Aorta (tissue), 5 donors: ENCODE measurements at regions not wholly inside any gene's neighbourhood (a gene's known extent, or its start where the extent isn't known, plus 50 kb on each side); places are given as distances from the start of the nearest gene placed in this dataset.

Experiments
- ATAC-seq: fragments of 200-7000 bp; cut with Tn5 transposase; one replicate; pipeline ENCODE4 v1.9.1; 2022; ENCODE audit warnings: moderate library complexity; ENCODE audit not compliant: low FRiP score
- DNase-seq, 2 donors: peaks; one replicate each; pipeline ENCODE4 v3.0.0-alpha.2; 2020
- H3K27ac ChIP-seq, 2 donors: one replicate each; pipeline ENCODE4 v1.5.1; 2013; ENCODE audit warnings: low read length in 2 of 2, mild to moderate bottlenecking in 2 of 2, moderate library complexity in 2 of 2, control low read depth in 1 of 2, inconsistent platforms in 1 of 2, low read depth in 1 of 2
- H3K27me3 ChIP-seq, 2 donors: one replicate each; pipeline ENCODE4 v1.6.1; 2013; ENCODE audit warnings: control low read depth in 1 of 2, low read length in 1 of 2, mild to moderate bottlenecking in 1 of 2, moderate library complexity in 1 of 2; ENCODE audit not compliant: insufficient read depth in 2 of 2, control insufficient read depth in 1 of 2
- H3K36me3 ChIP-seq, 2 donors: one replicate each; pipeline ENCODE4 v1.6.1; 2013; ENCODE audit warnings: control low read depth in 1 of 2, low read length in 1 of 2, mild to moderate bottlenecking in 1 of 2; ENCODE audit not compliant: insufficient read depth in 2 of 2, control insufficient read depth in 1 of 2
- H3K4me1 ChIP-seq, 2 donors: one replicate each; pipeline ENCODE4 v1.6.1; 2013; ENCODE audit warnings: low read length in 2 of 2, control low read depth in 1 of 2, mild to moderate bottlenecking in 1 of 2, moderate library complexity in 1 of 2; ENCODE audit not compliant: insufficient read depth in 2 of 2, control insufficient read depth in 1 of 2
- H3K4me3 ChIP-seq, 2 donors: one replicate each; pipeline ENCODE4 v1.5.1; 2013; ENCODE audit warnings: low read length in 2 of 2, control low read depth in 1 of 2, mild to moderate bottlenecking in 1 of 2
- H3K9me3 ChIP-seq: one replicate; pipeline ENCODE4 v1.6.1; 2013; ENCODE audit warnings: mild to moderate bottlenecking, low read length; ENCODE audit not compliant: control insufficient read depth
- WGBS, 2 donors: extraction: QIAGEN DNeasy Blood & Tissue Kit; methylation state at CpG; one replicate each; pipeline ENCODE4 v1.1.7; 2013; 5-methylcytosine and 5-hydroxymethylcytosine counted together
- intact Hi-C, 2 donors: fragments of 100-400 bp; cut with DNase I; formaldehyde crosslinking; loops; one replicate each; pipeline versions ENCODE4 v1.14.2 to v1.15.0; 2022
- donor health status: healthy with polysubstance abuse.
- donor health status: Bipolar disorder and iron deficiency.
- donor health status: DM: no; HTN: no; CAD: no.
- donor health status: DM: no; HTN: no; CAD: no.
- donor health status: DM: yes; HTN: yes; CAD: no.

GRCh38 chr12:100675432-100675831 lies 101.9 kb downstream of the GAS2L3 start:
- H3K4me1 ChIP-seq, result no peaks in the 10 kb centered on the region
- H3K27me3 ChIP-seq, result no peaks in the 10 kb centered on the region
- no peak overlapping the region for H3K27ac ChIP-seq
- peaks cover 4% of the 10 kb centered on the region for H3K9me3 ChIP-seq
- H3K4me3 ChIP-seq, result no peak overlapping the region
- intact Hi-C loops, result no loop called here
- DNase-seq, result peak in 1 of 2 donors; percentile 50
- H3K36me3 ChIP-seq, result no peaks in the 10 kb centered on the region
- ATAC-seq, result no peak
- WGBS, 2 donors, result 7 to 16% methylated on average over 4 of the region's 4 CpGs

DNA sequence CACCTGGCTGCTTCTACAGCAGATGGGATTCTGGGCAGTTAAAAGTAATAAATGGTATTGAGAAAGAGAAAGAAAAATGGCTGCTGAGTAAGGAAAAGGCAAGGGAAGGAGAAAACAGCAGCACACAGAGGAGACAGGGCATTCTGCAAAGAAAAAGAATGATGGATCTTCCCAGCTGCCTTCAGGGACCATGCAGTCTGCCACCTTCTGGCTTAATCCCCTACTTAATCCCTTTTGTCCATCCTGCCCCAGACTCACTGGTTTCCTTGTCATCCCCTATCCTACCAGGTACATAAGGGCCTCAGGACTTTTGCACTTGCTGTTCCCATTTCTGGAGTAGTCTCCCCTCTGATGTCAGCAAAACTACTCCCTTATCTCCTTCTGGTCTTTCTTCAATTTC lies 107.6 kb downstream of the GAS2L3 start:
- intact Hi-C loops, result no loop called here
- no peak overlapping the region for H3K27ac ChIP-seq

GRCh38 chr12:100682178-100682577 lies 108.7 kb downstream of the GAS2L3 start:
- Histone ChIP-seq H3K36me3 (no peaks in the 10 kb centered on the region), H3K27ac (no peak overlapping the region), H3K9me3 (peaks cover 10% of the 10 kb centered on the region), H3K4me3 (no peak overlapping the region), H3K27me3 (no peaks in the 10 kb centered on the region), H3K4me1 (no peaks in the 10 kb centered on the region)
- DNase-seq (no peak), ATAC-seq (no peak)
- WGBS, 2 donors, result 67 to 73% methylated on average over 2 of the region's 2 CpGs
- intact Hi-C loops, result no loop called here

More for the DNA sequence above, 107.6 kb downstream of the GAS2L3 start:
- Histone ChIP-seq H3K27me3 (no peaks in the 10 kb centered on the region), H3K4me3 (no peak overlapping the region), H3K36me3 (no peaks in the 10 kb centered on the region), H3K9me3 (peaks cover 10% of the 10 kb centered on the region), H3K4me1 (no peaks in the 10 kb centered on the region)
- no peak for DNase-seq
- no peak for ATAC-seq

DNA sequence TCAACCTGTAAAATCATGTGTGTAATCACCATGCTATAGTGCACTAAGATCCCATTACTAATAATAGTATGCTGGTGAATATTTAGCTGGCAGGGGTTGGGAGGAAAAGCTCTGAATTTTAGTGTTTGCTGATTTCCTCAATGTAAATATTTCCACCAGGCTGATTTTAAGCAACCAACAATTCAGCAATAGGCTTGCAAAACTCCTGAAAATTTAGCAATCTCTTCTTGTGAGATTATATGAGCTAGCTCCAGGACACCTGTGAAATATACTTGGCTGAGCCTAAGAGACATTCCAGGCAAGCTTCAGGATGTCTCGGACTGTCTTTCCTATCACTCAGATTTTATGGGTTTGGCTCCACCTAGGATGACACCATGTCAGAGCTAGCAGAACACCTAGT lies 106.9 kb upstream of the ANO4 start:
- ATAC-seq (no peak), DNase-seq (no peak)
- H3K27me3 ChIP-seq, result no peaks in the 10 kb centered on the region
- H3K4me1 ChIP-seq, result no peaks in the 10 kb centered on the region
- no peak overlapping the region for H3K4me3 ChIP-seq
- peaks cover 5% of the 10 kb centered on the region for H3K9me3 ChIP-seq
- H3K36me3 ChIP-seq, result no peaks in the 10 kb centered on the region
- intact Hi-C loops, result no loop called here
- WGBS, 2 donors, result 67 to 84% methylated on average over 1 of the region's 1 CpG
- H3K27ac ChIP-seq, result no peak overlapping the region

DNA sequence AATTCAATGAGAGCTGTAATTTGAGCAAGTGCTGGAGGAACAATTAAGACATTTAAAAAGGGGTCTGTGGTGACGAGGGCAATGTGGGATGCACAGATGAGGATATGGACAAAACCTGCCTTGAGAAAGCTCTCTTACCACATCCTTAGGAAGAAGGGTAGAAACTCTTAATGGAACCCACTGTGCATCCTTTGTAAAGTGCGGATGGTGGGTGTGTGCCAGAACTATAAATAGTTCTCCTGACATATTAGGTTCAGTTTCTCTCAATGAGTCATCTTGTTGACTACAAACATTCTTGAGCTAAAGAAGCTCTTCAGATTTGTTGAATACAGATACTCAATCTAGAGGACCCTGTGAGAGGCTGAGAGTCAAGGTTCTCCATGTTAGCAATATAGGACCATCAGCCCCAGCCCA lies 106.1 kb upstream of the ANO4 start:
- WGBS, 2 donors, result 64 to 69% methylated on average over 2 of the region's 2 CpGs
- Histone ChIP-seq H3K27me3 (no peaks in the 10 kb centered on the region), H3K4me3 (no peak overlapping the region), H3K27ac (no peak overlapping the region), H3K4me1 (no peaks in the 10 kb centered on the region), H3K36me3 (no peaks in the 10 kb centered on the region), H3K9me3 (peaks cover 5% of the 10 kb centered on the region)
- intact Hi-C loops, result no loop called here
- no peak for ATAC-seq
- DNase-seq, result no peak

- DNase-seq, result no peak
- intact Hi-C loops, result no loop called here
- H3K27ac ChIP-seq, result no peak overlapping the region
- H3K27me3 ChIP-seq, result no peaks in the 10 kb centered on the region
- no peaks in the 10 kb centered on the region for H3K36me3 ChIP-seq
- H3K4me3 ChIP-seq, result no peak overlapping the region
- H3K9me3 ChIP-seq, result no peaks in the 10 kb centered on the region
- ATAC-seq, result no peak
- no peaks in the 10 kb centered on the region for H3K4me1 ChIP-seq
- 80 to 88% methylated on average over 1 of the region's 1 CpG for WGBS, 2 donors
These were observed 102.1 kb upstream of the ANO4 start for GRCh38 chr12:100692502-100692901.

DNA sequence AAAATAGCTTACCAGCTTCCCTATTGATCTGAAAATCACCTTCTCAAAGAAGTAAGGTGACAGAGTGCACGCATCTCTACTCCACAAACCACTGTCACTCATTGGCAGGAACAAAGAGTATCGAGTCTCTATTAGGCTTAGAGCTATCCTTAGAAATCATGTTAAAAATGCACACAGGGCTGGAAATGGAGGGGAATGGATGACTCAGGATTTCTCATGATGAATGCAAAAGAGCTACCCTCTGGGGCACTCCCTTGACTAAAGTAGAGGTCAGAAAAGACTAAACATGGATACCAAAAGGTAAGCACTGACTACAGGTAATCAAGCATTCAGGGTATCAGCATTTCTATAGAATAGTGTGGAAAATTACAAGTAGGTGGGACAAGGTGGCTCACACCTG lies 96.1 kb upstream of the ANO4 start:
- H3K4me1 ChIP-seq, result no peaks in the 10 kb centered on the region
- no peaks in the 10 kb centered on the region for H3K27me3 ChIP-seq
- DNase-seq (no peak), ATAC-seq (no peak)
- no peak overlapping the region for H3K4me3 ChIP-seq
- WGBS, 2 donors, result 72 to 73% methylated on average over 2 of the region's 2 CpGs
- H3K9me3 ChIP-seq, result no peaks in the 10 kb centered on the region
- H3K36me3 ChIP-seq, result no peaks in the 10 kb centered on the region
- intact Hi-C loops, result no loop called here
- no peak overlapping the region for H3K27ac ChIP-seq

GRCh38 chr12:100699209-100699608 lies 95.4 kb upstream of the ANO4 start:
- DNase-seq (no peak), ATAC-seq (no peak)
- Histone ChIP-seq H3K36me3 (no peaks in the 10 kb centered on the region), H3K4me3 (no peak overlapping the region), H3K9me3 (no peaks in the 10 kb centered on the region), H3K27ac (no peak overlapping the region), H3K27me3 (no peaks in the 10 kb centered on the region), H3K4me1 (no peaks in the 10 kb centered on the region)
- 58 to 80% methylated on average over 1 of the region's 1 CpG for WGBS, 2 donors
- intact Hi-C loops, result no loop called here

DNA sequence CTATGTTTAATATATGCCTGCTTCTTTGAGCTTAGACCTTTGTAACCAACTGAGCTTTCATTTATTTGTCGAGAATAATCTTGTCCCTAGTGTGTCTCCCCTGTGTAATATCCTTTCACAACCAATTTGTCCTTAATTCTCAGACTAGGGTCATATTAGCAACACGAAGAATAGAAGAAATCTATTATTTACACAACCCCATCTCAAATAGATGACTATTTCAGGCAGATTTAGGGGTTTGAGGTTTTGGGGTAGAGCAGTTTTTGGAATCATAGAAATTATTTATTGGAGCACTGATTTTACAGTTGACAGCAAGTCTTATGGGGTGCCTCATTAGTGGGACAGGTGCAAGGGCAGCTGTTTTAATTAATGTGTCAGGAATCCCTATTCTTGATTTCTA lies 91.2 kb upstream of the ANO4 start:
- no peak overlapping the region for H3K27ac ChIP-seq
- H3K9me3 ChIP-seq, result no peaks in the 10 kb centered on the region
- ATAC-seq, result no peak
- H3K4me3 ChIP-seq, result no peak overlapping the region
- intact Hi-C loops, result no loop called here
- no peaks in the 10 kb centered on the region for H3K27me3 ChIP-seq
- DNase-seq, result no peak
- 58 to 67% methylated on average over 2 of the region's 2 CpGs for WGBS, 2 donors
- no peaks in the 10 kb centered on the region for H3K36me3 ChIP-seq
- H3K4me1 ChIP-seq, result no peaks in the 10 kb centered on the region
